H1 (cell line): ENCODE measurements at regions not wholly inside any gene's neighbourhood (a gene's known extent, or its start where the extent isn't known, plus 50 kb on each side); places are given as distances from the start of the nearest gene placed in this dataset.

Experiments used
- CTCF ChIA-PET: fragments of 300-600 bp; sonication (Branson Sonifier 250); formaldehyde crosslinking; loops from one replicate; lab custom pipeline; 2021; ENCODE audit not compliant: partially characterized antibody; lab: Charles Lee
- POLR2A ChIA-PET: fragments of 300-600 bp; sonication (Branson Sonifier 250); formaldehyde crosslinking; loops from one replicate; lab custom pipeline; 2021; ENCODE audit warnings: inconsistent platforms; ENCODE audit not compliant: partially characterized antibody; lab: Charles Lee
- DNase-seq, 2 experiments: peaks; one replicate each; pipeline versions ENCODE4 v3.0.0 to v3.0.0-alpha.2; 2010 to 2022; ENCODE audit warnings: low spot score in 2 of 2, low read depth in 1 of 2, mixed read lengths in 1 of 2
- FAIRE-seq: peaks from 2 replicates; lab custom pipeline; 2011; peaks lifted over from hg19 to GRCh38; lab: Jason Lieb, UNC
- H2AFZ ChIP-seq: 2 replicates; pipeline ENCODE4 v1.8.1; 2012; ENCODE audit warnings: low read length, inconsistent platforms
- H2AK5ac ChIP-seq: 2 replicates; pipeline ENCODE4 v1.6.1; 2013; ENCODE audit warnings: low read depth, low read length
- H2BK120ac ChIP-seq: replicated peaks from 2 replicates; pipeline ENCODE3; 2013; ENCODE audit warnings: low read depth, low read length, inconsistent platforms
- H2BK12ac ChIP-seq: 2 replicates; pipeline ENCODE4 v1.6.1; 2013; ENCODE audit warnings: low read depth, low read length
- H2BK15ac ChIP-seq: 2 replicates; pipeline ENCODE4 v1.6.1; 2013; ENCODE audit warnings: low read length
- H2BK20ac ChIP-seq: 2 replicates; pipeline ENCODE4 v1.6.1; 2013; ENCODE audit warnings: low read length
- H2BK5ac ChIP-seq: 2 replicates; pipeline ENCODE4 v1.6.1; 2013; ENCODE audit warnings: low read depth, low read length
- H3K14ac ChIP-seq: 2 replicates; pipeline ENCODE4 v1.6.1; 2013; ENCODE audit warnings: inconsistent platforms; ENCODE audit not compliant: insufficient read length
- H3K18ac ChIP-seq: 2 replicates; pipeline ENCODE4 v1.6.1; 2013; ENCODE audit warnings: low read length; ENCODE audit errors: extremely low read depth
- H3K23ac ChIP-seq: 2 replicates; pipeline ENCODE4 v1.6.1; 2013; ENCODE audit warnings: inconsistent platforms; ENCODE audit not compliant: insufficient read length
- H3K23me2 ChIP-seq: 2 replicates; pipeline ENCODE4 v1.6.1; 2013; ENCODE audit warnings: low read depth, low read length
- H3K27ac ChIP-seq: 2 replicates; pipeline ENCODE4 v1.6.1; 2011; ENCODE audit warnings: low read depth, low read length, inconsistent platforms
- H3K27me3 ChIP-seq, 4 experiments: replicated peaks in 1 of 4; 1 replicate in 1 of 4; 2 replicates in 3 of 4; pipeline versions ENCODE4 v1.6.1 to v1.8.1; 2011 to 2013; ENCODE audit warnings: low read length in 3 of 4, mild to moderate bottlenecking in 3 of 4, inconsistent platforms in 2 of 4, mixed read lengths in 2 of 4, moderate library complexity in 1 of 4; ENCODE audit not compliant: control insufficient read depth in 3 of 4, insufficient read depth in 3 of 4; ENCODE audit errors: extremely low read depth in 1 of 4
- H3K36me3 ChIP-seq, 4 experiments: 2 replicates each; pipeline versions ENCODE4 v1.6.1 to v1.8.1; 2011 to 2013; ENCODE audit warnings: mild to moderate bottlenecking in 4 of 4, low read length in 3 of 4, moderate library complexity in 2 of 4, control low read depth in 1 of 4, inconsistent platforms in 1 of 4; ENCODE audit not compliant: insufficient read depth in 4 of 4, control insufficient read depth in 2 of 4
- H3K4ac ChIP-seq: replicated peaks from 2 replicates; pipeline ENCODE3; 2013; ENCODE audit warnings: low read length, low read depth, mixed read lengths, inconsistent platforms; ENCODE audit not compliant: insufficient read length
- H3K4me1 ChIP-seq, 4 experiments: replicated peaks in 1 of 4; 1 replicate in 1 of 4; 2 replicates in 3 of 4; pipeline versions ENCODE4 v1.6.1 to v1.8.1; 2011 to 2013; ENCODE audit warnings: low read length in 3 of 4, inconsistent platforms in 2 of 4, mixed read lengths in 1 of 4; ENCODE audit not compliant: insufficient read depth in 4 of 4, control insufficient read depth in 3 of 4
- H3K4me2 ChIP-seq, 2 experiments: 2 replicates each; pipeline versions ENCODE4 v1.6.1 to v1.8.1; 2011 to 2013; ENCODE audit warnings: low read depth in 2 of 2, low read length in 2 of 2, control low read depth in 1 of 2, inconsistent platforms in 1 of 2, mild to moderate bottlenecking in 1 of 2; ENCODE audit not compliant: insufficient read depth in 1 of 2
- H3K4me3 ChIP-seq, 4 experiments: fragments of 200-600, 300-600 bp in 1 of 4; sonication (generic), shearing (Covaris generic), sonication (Bioruptor Twin) in 1 of 4; 2 replicates each; pipeline versions ENCODE4 v1.5.1 to v1.8.1; 2011 to 2016; ENCODE audit warnings: low read length in 4 of 4, low read depth in 3 of 4, control low read depth in 2 of 4, inconsistent platforms in 2 of 4, mild to moderate bottlenecking in 2 of 4, mixed read lengths in 1 of 4, moderate library complexity in 1 of 4; ENCODE audit not compliant: insufficient read depth in 2 of 4; ENCODE audit errors: extremely low read depth in 1 of 4
- H3K56ac ChIP-seq: replicated peaks from 2 replicates; pipeline ENCODE3; 2013; ENCODE audit warnings: low read depth, mild to moderate bottlenecking, mixed read lengths, low read length, inconsistent platforms; ENCODE audit not compliant: insufficient read length
- H3K79me1 ChIP-seq: 2 replicates; pipeline ENCODE4 v1.6.1; 2013; ENCODE audit warnings: low read depth, low read length, control low read depth
- H3K79me2 ChIP-seq, 2 experiments: 2 replicates each; pipeline versions ENCODE4 v1.6.1 to v1.8.1; 2012 to 2013; ENCODE audit warnings: low read length in 2 of 2, mild to moderate bottlenecking in 2 of 2, inconsistent platforms in 1 of 2; ENCODE audit not compliant: insufficient read depth in 2 of 2, control insufficient read depth in 1 of 2
- H3K9ac ChIP-seq, 4 experiments: replicated peaks in 1 of 4; 1 replicate in 1 of 4; 2 replicates in 3 of 4; pipeline versions ENCODE4 v1.6.1 to v1.8.1; 2011 to 2013; ENCODE audit warnings: low read depth in 3 of 4, low read length in 3 of 4, control low read depth in 2 of 4, mild to moderate bottlenecking in 2 of 4, moderate library complexity in 2 of 4, inconsistent platforms in 1 of 4; ENCODE audit errors: extremely low read depth in 1 of 4
- H3K9me3 ChIP-seq, 2 experiments: 2 replicates each; pipeline versions ENCODE4 v1.6.1 to v1.8.1; 2012 to 2013; ENCODE audit warnings: mild to moderate bottlenecking in 2 of 2, moderate library complexity in 2 of 2, control low read depth in 1 of 2, inconsistent platforms in 1 of 2, low read depth in 1 of 2, low read length in 1 of 2, mixed read lengths in 1 of 2; ENCODE audit not compliant: insufficient read depth in 2 of 2
- H4K20me1 ChIP-seq, 2 experiments: replicated peaks in 1 of 2; 2 replicates each; pipeline versions ENCODE3 to v1.8.1; 2011 to 2013; ENCODE audit warnings: inconsistent platforms in 2 of 2, low read length in 2 of 2, mild to moderate bottlenecking in 1 of 2; ENCODE audit not compliant: insufficient read depth in 2 of 2, control insufficient read depth in 1 of 2
- H4K5ac ChIP-seq: 2 replicates; pipeline ENCODE4 v1.6.1; 2013; ENCODE audit warnings: low read length, low read depth, mixed read lengths, inconsistent platforms; ENCODE audit not compliant: insufficient read length
- H4K8ac ChIP-seq: 2 replicates; pipeline ENCODE4 v1.8.0; 2013; ENCODE audit warnings: mild to moderate bottlenecking, moderate library complexity, low read length, inconsistent platforms; ENCODE audit not compliant: insufficient read depth; ENCODE audit errors: extremely low read depth
- H4K91ac ChIP-seq: replicated peaks from 2 replicates; pipeline ENCODE3; 2013; ENCODE audit warnings: low read length, mixed read lengths, inconsistent platforms; ENCODE audit not compliant: insufficient read length
- FOSL1 ChIP-seq: IDR thresholded peaks from 2 replicates; pipeline ENCODE4 v1.6.1; 2011; ENCODE audit warnings: mild to moderate bottlenecking, low read depth, low read length, moderate library complexity; ENCODE audit not compliant: insufficient read depth
- HDAC2 ChIP-seq, 2 experiments: fragments of 300-600 bp in 1 of 2; sonication (generic) in 1 of 2; IDR thresholded peaks; 2 replicates each; pipeline ENCODE4 v1.6.1; 2011 to 2012; ENCODE audit warnings: low read depth in 2 of 2, low read length in 2 of 2, mild to moderate bottlenecking in 2 of 2, moderate library complexity in 2 of 2, borderline replicate concordance in 1 of 2, inconsistent platforms in 1 of 2
- HDAC6 ChIP-seq: IDR thresholded peaks from one replicate; pipeline ENCODE4 v1.7.1; 2012; ENCODE audit warnings: low read depth, mild to moderate bottlenecking, inconsistent platforms, low read length, moderate library complexity
- KDM4A ChIP-seq: IDR thresholded peaks from one replicate; pipeline ENCODE4 v1.7.1; 2012; ENCODE audit warnings: low read depth, mild to moderate bottlenecking, moderate library complexity, low read length, inconsistent platforms; ENCODE audit not compliant: severe bottlenecking
- MAFK ChIP-seq: IDR thresholded peaks from 2 replicates; pipeline ENCODE4 v1.6.1; 2012; ENCODE audit warnings: low read depth, mild to moderate bottlenecking, improper control_type of control experiment, low read length
- NRF1 ChIP-seq: IDR thresholded peaks from 2 replicates; pipeline ENCODE4 v1.6.1; 2011; ENCODE audit warnings: mild to moderate bottlenecking, low read depth, low read length, improper control_type of control experiment
- POLR2A ChIP-seq, 2 experiments: IDR thresholded peaks; 1 replicate in 1 of 2; 2 replicates in 1 of 2; pipeline ENCODE4 v1.6.1; 2011; ENCODE audit warnings: low read depth in 2 of 2, low read length in 2 of 2, mild to moderate bottlenecking in 2 of 2; ENCODE audit errors: control extremely low read depth in 1 of 2
- SIN3A ChIP-seq, 2 experiments: IDR thresholded peaks in 1 of 2; conservative IDR thresholded peaks in 1 of 2; 2 replicates each; pipeline ENCODE4 v1.6.1; 2011 to 2012; ENCODE audit warnings: low read length in 2 of 2, improper control_type of control experiment in 1 of 2, low read depth in 1 of 2, mild to moderate bottlenecking in 1 of 2
- YY1 ChIP-seq: IDR thresholded peaks from 2 replicates; pipeline ENCODE4 v1.6.1; 2011; ENCODE audit warnings: low read depth, mild to moderate bottlenecking, low read length
- WGBS, 2 experiments: shearing (Covaris generic) in 1 of 2; methylation state at CpG; one replicate each; pipeline versions ENCODE4 v1.1.6 to v1.1.7; 2013 to 2015; ENCODE audit warnings: low lambda C conversion rate in 2 of 2, mixed read lengths in 2 of 2, inconsistent platforms in 1 of 2, low coverage in 1 of 2, missing lambda C conversion rate in 1 of 2; ENCODE audit not compliant: insufficient replicate concordance in 2 of 2, insufficient coverage in 1 of 2, insufficient read length in 1 of 2; ENCODE audit errors: extremely low coverage in 1 of 2, missing lambda C conversion rate in 1 of 2; 5-methylcytosine and 5-hydroxymethylcytosine counted together
- TF ChIP-seq, protein P1 (sequence below): IDR thresholded peaks from 2 replicates; pipeline ENCODE4 v1.6.1; 2011; ENCODE audit warnings: low read length, improper control_type of control experiment

DNA sequence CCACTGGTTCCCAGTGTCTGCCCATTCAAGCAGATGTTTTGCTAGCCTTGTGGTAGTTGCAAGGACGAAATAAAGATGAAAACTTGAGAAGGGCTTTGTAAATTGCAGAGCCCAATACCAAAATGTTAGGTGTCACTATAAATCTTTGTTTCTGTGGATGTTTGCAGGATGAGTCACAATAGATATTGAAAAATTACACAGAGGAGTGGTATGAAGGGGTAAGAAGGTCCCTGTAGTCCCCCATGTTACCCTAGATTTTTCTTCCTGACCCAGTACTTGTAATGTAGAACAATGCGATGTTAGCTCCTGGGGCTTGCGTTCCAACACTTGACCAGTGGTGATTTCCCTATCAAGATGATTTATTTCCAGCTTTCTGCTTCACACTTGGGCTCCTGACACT lies 102.6 kb upstream of the LYZL1 start:
- no peaks in the 10 kb centered on the region for H3K79me2 ChIP-seq
- H4K91ac ChIP-seq, result no peak overlapping the region
- no peak overlapping the region for H2BK15ac ChIP-seq
- H3K18ac ChIP-seq, result no peak overlapping the region
- H3K14ac ChIP-seq, result no peak overlapping the region
- no peak overlapping the region for H3K4me2 ChIP-seq
- H3K9me3 ChIP-seq, result no peaks in the 10 kb centered on the region
- H3K23ac ChIP-seq, result no peak overlapping the region
- H3K4me1 ChIP-seq, result peaks cover 0 to 2% (median 0%) of the 10 kb centered on the region in 4 experiments; a peak in 1 of 7 replicates
- TF ChIP-seq HDAC2 (IDR thresholded peaks at IDR 0.05; ENCODE audit: borderline replicate concordance in 1 of 2, low read depth in 2 of 2, low read length in 2 of 2) (no peak), POLR2A (IDR thresholded peaks at IDR 0.05; ENCODE audit: control extremely low read depth in 1 of 2, low read depth in 2 of 2, low read length in 2 of 2) (no peak), MAFK (no peak), SIN3A (conservative IDR thresholded peaks at IDR 0.05 in 1 of 2, IDR thresholded peaks at IDR 0.05 in 1 of 2; ENCODE audit: low read depth in 1 of 2, low read length in 2 of 2) (no peak), FOSL1 (no peak), YY1 (no peak), NRF1 (no peak), KDM4A (no peak), HDAC6 (no peak)
- TF ChIP-seq, protein P1, sequence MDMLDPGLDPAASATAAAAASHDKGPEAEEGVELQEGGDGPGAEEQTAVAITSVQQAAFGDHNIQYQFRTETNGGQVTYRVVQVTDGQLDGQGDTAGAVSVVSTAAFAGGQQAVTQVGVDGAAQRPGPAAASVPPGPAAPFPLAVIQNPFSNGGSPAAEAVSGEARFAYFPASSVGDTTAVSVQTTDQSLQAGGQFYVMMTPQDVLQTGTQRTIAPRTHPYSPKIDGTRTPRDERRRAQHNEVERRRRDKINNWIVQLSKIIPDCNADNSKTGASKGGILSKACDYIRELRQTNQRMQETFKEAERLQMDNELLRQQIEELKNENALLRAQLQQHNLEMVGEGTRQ, result no peak
- H2AFZ ChIP-seq, result no peak overlapping the region
- H3K56ac ChIP-seq, result no peak overlapping the region
- H3K79me1 ChIP-seq, result no peaks in the 10 kb centered on the region
- POLR2A ChIA-PET, result interaction anchor here (1.2 kb wide), 1 partner anchor 18 kb away, joined by 4 read pairs; no protein-coding TSS in a partner anchor
- no peaks in the 10 kb centered on the region for H3K36me3 ChIP-seq
- no peak overlapping the region for H2AK5ac ChIP-seq
- WGBS, 2 experiments, result 81% methylated on average over 3 of the region's 3 CpGs; no CpG with 5 or more reads in 1 of the 2 experiments
- H3K9ac ChIP-seq, result no peak overlapping the region
- H3K4me3 ChIP-seq, result no peak overlapping the region
- no peak overlapping the region for H3K4ac ChIP-seq
- no peaks in the 10 kb centered on the region; the same call in 1 of the 2 replicates for H3K23me2 ChIP-seq
- FAIRE-seq (no peak), DNase-seq (no peak)
- H2BK5ac ChIP-seq, result no peak overlapping the region
- CTCF ChIA-PET, result interaction anchor here (1.3 to 1.5 kb wide), 4 partner anchors 10 to 31 kb away, joined by 3 to 4 read pairs (median 3); no protein-coding TSS in a partner anchor
- no peak overlapping the region for H4K8ac ChIP-seq
- H4K5ac ChIP-seq, result no peak overlapping the region
- no peak overlapping the region for H3K27ac ChIP-seq
- H2BK12ac ChIP-seq, result no peak overlapping the region
- H3K27me3 ChIP-seq, result no peaks in the 10 kb centered on the region
- no peak overlapping the region for H2BK120ac ChIP-seq
- H2BK20ac ChIP-seq, result no peak overlapping the region
- H4K20me1 ChIP-seq, result no peaks in the 10 kb centered on the region
